ENCODE measurements at regions not wholly inside any gene's neighbourhood (a gene's known extent, or its start where the extent isn't known, plus 50 kb on each side); places are given as distances from the start of the nearest gene placed in this dataset.

DNA sequence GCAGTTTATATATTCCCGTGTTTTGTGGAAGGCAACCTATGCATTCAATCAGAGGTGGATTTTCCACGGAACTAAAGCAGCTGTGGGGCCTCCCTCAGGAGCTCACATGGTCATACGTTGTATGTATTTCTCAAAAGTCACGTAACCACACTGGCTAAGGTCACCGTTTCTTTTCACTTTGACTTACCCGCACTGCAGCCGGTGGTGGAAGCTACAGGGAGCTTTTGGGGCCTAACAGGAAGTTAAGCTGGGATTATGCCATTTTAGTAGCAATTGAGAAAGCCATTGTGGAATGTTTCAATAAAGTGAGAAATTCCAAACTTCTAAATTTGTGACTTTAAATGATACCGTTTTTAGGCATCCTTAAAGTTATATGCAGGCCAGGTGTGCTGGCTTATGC, 111.2 kb upstream of the KLF6 start:
- Histone ChIP-seq H3K36me3 (ENCODE audit: control insufficient read depth, insufficient read depth, low read length) (no peaks in the 10 kb centered on the region), H3K27me3 (ENCODE audit: control insufficient read depth, insufficient read depth, low read length) (no peaks in the 10 kb centered on the region), H3K27ac (ENCODE audit: low read depth, low read length) (no peak overlapping the region), H3K9me3 (ENCODE audit: control insufficient read depth, insufficient read depth, low read length) (no peaks in the 10 kb centered on the region), H3K4me1 (ENCODE audit: control insufficient read depth, insufficient read depth, low read length) (no peaks in the 10 kb centered on the region), H3K4me3 (ENCODE audit: low read depth, low read length) (no peak overlapping the region)
- WGBS (ENCODE audit: insufficient coverage): 89% methylated on average over 7 of the region's 8 CpGs
- no peak for DNase-seq (ENCODE audit: low read depth in 4 of 6, low spot score in 6 of 6)

DNA sequence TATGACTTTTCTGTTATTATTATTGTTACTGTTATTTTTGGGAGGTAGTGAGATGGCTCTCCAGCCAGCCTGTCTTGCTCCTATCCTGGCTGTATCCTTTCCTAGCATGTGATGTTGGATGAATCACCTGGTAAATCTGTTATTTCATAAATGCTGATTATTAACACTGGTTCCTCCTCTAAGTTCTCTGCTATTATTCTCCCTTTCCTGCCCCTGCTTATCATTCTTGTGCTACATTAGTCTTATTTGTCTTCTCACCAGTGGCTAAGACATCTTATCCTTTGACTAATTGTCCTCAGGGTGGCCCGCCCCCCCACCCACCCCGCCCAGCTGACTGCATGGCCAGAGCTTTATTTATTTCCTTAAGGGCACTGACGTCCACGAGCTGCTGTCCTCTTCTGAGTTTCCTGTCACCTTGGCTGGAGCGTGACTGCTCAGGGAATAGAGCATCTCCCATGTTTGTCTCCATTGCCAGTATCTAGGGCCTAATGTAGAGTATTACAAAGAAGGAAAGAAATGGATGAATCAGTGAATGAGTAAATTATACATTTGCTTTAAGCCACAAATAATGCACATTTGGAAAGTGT, 110.1 kb upstream of the KLF6 start:
- 42% methylated on average over 2 of the region's 5 CpGs for WGBS (ENCODE audit: insufficient coverage)
- Histone ChIP-seq H3K4me1 (ENCODE audit: control insufficient read depth, insufficient read depth, low read length) (no peaks in the 10 kb centered on the region), H3K9me3 (ENCODE audit: control insufficient read depth, insufficient read depth, low read length) (no peaks in the 10 kb centered on the region), H3K27ac (ENCODE audit: low read depth, low read length) (no peak overlapping the region), H3K36me3 (ENCODE audit: control insufficient read depth, insufficient read depth, low read length) (no peaks in the 10 kb centered on the region), H3K4me3 (ENCODE audit: low read depth, low read length) (no peak overlapping the region), H3K27me3 (ENCODE audit: control insufficient read depth, insufficient read depth, low read length) (no peaks in the 10 kb centered on the region)
- DNase-seq (ENCODE audit: low read depth in 4 of 6, low spot score in 6 of 6): no peak

DNA sequence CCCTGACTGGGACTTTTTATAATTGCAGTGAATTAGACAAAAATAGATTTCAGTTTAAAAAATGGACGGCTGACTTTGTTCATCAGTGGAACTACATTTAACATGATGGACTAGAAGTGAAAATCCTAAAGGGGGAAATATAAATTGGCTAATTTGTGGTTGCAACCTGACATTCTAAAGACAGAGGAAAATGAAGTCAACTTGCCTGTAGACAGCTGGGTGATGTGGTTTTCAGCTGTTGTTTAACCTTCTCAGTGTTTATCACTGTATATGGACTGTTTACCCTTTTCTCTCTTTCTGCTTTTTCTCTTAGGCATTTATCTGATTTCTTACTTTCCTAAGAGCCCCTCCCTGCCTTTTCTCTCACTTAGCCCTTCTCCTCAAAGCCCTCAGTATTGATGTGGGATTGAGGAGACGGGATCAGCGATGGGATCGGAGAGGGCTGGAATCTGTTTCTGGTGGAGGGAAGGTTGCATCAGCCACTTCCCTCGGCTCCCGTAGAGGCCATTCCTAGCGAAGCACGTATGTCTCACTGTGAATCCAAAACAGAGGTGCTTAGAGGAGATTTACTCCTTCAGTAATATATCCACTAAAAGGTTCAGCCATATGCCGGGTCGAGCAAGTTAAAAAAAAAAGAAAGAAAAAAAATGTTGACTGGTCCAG, 109.0 kb upstream of the KLF6 start:
- no peaks in the 10 kb centered on the region for H3K4me1 ChIP-seq (ENCODE audit: control insufficient read depth, insufficient read depth, low read length)
- 71% methylated on average over 1 of the region's 10 CpGs for WGBS (ENCODE audit: insufficient coverage)

DNA sequence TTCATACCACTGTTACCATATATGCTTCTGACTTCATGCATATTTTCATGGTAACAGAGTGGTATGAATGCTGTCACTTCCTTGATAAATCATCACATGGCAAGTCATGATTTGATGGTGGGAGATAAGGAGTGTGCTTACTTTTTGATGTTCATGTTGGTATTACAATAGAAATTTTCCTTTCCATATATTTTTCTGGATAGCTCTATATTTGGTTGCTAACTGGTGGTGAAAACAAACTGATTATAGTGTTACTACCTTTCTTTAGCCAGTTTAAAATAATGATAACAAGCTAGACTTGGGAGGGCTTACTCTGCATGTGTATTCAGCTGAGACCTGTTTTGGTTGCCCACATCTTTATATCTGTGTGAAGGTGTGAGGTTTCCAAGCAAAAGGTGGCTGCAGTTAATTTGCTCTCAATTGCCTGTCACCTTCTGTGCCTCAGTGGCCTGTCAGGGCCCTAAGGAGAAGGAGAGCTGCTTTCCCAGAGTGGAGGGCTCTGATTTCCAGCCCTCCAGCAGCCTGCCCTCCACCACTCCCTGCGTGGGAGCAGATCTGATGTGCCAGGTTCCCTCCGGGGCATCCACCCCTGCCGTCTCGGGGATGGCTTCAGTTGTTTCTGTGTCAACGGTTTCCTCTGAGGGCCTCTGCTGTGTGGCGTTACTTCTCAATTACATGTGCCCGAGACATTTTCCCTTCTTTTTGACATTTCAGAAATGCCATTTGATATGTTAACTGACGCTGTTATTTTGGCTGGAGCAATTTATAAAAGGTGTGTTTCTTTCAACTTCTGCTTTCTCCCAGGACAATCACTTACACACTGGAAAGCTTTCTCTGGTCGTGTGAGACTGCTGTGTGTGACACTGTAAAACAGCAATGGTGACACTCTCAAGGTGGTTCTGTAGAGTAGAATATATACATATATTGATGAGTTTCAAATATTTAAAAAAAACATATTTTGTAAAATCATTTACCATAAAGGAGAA, 107.7 kb upstream of the KLF6 start:
- no peak for DNase-seq (ENCODE audit: low read depth in 4 of 6, low spot score in 6 of 6)
- Histone ChIP-seq H3K9me3 (ENCODE audit: control insufficient read depth, insufficient read depth, low read length) (no peaks in the 10 kb centered on the region), H3K36me3 (ENCODE audit: control insufficient read depth, insufficient read depth, low read length) (no peaks in the 10 kb centered on the region), H3K4me3 (ENCODE audit: low read depth, low read length) (no peak overlapping the region), H3K27ac (ENCODE audit: low read depth, low read length) (no peak overlapping the region), H3K4me1 (ENCODE audit: control insufficient read depth, insufficient read depth, low read length) (no peaks in the 10 kb centered on the region), H3K27me3 (ENCODE audit: control insufficient read depth, insufficient read depth, low read length) (no peaks in the 10 kb centered on the region)
- 51% methylated on average over 4 of the region's 9 CpGs for WGBS (ENCODE audit: insufficient coverage)

More for the DNA sequence above, 109.0 kb upstream of the KLF6 start:
- no peak overlapping the region for H3K27ac ChIP-seq (ENCODE audit: low read depth, low read length)
- no peaks in the 10 kb centered on the region for H3K27me3 ChIP-seq (ENCODE audit: control insufficient read depth, insufficient read depth, low read length)
- DNase-seq (ENCODE audit: low read depth in 4 of 6, low spot score in 6 of 6): no peak
- no peaks in the 10 kb centered on the region for H3K36me3 ChIP-seq (ENCODE audit: control insufficient read depth, insufficient read depth, low read length)
- H3K4me3 ChIP-seq (ENCODE audit: low read depth, low read length): no peak overlapping the region
- no peaks in the 10 kb centered on the region for H3K9me3 ChIP-seq (ENCODE audit: control insufficient read depth, insufficient read depth, low read length)

DNA sequence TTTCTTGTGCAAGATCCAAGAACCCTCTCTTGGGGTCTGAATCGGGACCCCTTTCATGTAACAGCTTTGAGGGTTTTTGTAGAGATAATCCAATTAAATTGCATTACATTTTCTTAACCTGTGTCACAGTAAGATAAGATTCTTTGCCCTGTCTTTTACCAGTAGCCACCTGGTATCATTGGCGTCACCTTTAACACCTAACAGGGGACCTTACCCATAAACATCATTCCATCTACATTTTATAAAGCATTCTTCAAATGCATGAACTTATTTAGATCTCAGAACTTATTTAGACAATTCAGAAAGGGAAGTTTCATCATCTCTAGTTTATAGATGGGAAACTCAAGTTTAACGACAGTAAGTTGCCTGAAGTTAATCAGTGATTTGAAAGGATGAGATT, 106.4 kb upstream of the KLF6 start:
- H3K27me3 ChIP-seq (ENCODE audit: control insufficient read depth, insufficient read depth, low read length): no peaks in the 10 kb centered on the region
- no peaks in the 10 kb centered on the region for H3K36me3 ChIP-seq (ENCODE audit: control insufficient read depth, insufficient read depth, low read length)
- DNase-seq (ENCODE audit: low read depth in 4 of 6, low spot score in 6 of 6): no peak
- WGBS (ENCODE audit: insufficient coverage): no CpG with 5 or more reads among the region's 3 CpGs
- peaks cover under 1% of the 10 kb centered on the region for H3K4me1 ChIP-seq (ENCODE audit: control insufficient read depth, insufficient read depth, low read length)
- H3K9me3 ChIP-seq (ENCODE audit: control insufficient read depth, insufficient read depth, low read length): no peaks in the 10 kb centered on the region
- H3K4me3 ChIP-seq (ENCODE audit: low read depth, low read length): no peak overlapping the region
- no peak overlapping the region for H3K27ac ChIP-seq (ENCODE audit: low read depth, low read length)

DNA sequence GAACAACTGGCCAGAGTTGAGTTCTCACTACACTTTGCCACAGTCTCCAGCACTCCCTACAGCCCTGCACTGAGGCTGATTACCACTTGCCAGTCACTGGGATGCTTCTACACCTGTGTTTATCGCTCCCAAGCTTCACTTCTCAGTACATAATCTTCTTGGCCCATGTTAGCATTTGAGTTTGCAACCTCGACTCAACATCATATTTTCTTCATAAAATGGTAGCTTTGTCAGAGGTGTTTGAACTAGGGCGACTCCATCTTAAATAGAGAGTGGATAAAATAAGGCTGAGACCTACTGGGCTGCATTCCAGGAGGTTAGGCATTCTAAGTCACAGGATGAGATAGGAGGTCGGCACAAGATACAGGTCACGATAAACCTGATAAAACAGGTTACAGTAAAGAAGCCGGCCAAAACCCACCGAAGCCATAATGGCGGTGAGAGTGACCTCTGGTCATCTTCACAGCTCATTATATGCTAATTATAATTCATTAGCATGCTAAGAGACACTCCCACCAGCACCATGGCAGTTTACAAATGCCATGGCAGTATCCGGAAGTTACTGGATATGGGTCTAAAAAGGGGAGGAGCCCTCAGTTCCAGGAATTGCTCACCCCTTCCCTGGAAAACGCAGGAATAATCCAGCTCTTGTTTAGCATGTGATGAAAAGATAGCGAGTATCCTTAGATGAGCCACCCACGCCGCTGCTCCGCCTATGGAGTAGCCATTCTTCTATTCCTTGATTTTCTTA, 105.8 kb upstream of the KLF6 start:
- no peaks in the 10 kb centered on the region for H3K36me3 ChIP-seq (ENCODE audit: control insufficient read depth, insufficient read depth, low read length)
- WGBS (ENCODE audit: insufficient coverage): 93% methylated on average over 3 of the region's 14 CpGs
- H3K27me3 ChIP-seq (ENCODE audit: control insufficient read depth, insufficient read depth, low read length): no peaks in the 10 kb centered on the region
- no peaks in the 10 kb centered on the region for H3K9me3 ChIP-seq (ENCODE audit: control insufficient read depth, insufficient read depth, low read length)
- peaks cover 6% of the 10 kb centered on the region for H3K4me1 ChIP-seq (ENCODE audit: control insufficient read depth, insufficient read depth, low read length)
- H3K4me3 ChIP-seq (ENCODE audit: low read depth, low read length): no peak overlapping the region
- DNase-seq (ENCODE audit: low read depth in 4 of 6, low spot score in 6 of 6): no peak
- no peak overlapping the region for H3K27ac ChIP-seq (ENCODE audit: low read depth, low read length)

DNA sequence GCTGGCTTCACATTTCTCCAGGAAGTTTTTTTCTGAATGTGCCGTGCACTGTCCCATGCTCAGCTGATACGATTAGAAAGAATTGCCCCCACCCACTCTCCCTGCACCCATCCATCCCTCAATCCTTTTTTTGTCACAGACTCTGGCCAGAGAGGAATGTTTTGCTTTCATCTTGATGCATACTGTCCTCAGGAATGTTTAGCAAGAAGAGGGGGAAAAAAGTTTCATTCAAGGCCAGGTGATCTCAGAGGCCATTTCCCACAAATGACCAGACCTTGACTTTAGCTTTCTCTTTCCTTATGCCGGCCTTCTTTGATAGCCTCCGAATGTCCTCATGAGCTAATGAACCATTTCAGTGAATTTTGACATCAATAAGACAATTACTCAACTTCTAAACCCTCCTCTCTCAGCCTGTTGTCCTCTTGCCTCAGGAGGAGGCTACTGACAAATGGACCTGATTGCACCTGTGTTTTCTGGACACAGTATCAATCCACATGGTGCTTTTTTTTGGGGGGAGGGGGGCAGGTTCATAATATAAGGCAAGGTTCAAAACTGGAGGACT, 105.0 kb upstream of the KLF6 start:
- WGBS (ENCODE audit: insufficient coverage): 68% methylated on average over 4 of the region's 4 CpGs
- no peak for DNase-seq (ENCODE audit: low read depth in 4 of 6, low spot score in 6 of 6)
- Histone ChIP-seq H3K36me3 (ENCODE audit: control insufficient read depth, insufficient read depth, low read length) (no peaks in the 10 kb centered on the region), H3K9me3 (ENCODE audit: control insufficient read depth, insufficient read depth, low read length) (no peaks in the 10 kb centered on the region), H3K4me3 (ENCODE audit: low read depth, low read length) (no peak overlapping the region), H3K27ac (ENCODE audit: low read depth, low read length) (no peak overlapping the region), H3K27me3 (ENCODE audit: control insufficient read depth, insufficient read depth, low read length) (no peaks in the 10 kb centered on the region), H3K4me1 (ENCODE audit: control insufficient read depth, insufficient read depth, low read length) (peaks cover 6% of the 10 kb centered on the region)

DNA sequence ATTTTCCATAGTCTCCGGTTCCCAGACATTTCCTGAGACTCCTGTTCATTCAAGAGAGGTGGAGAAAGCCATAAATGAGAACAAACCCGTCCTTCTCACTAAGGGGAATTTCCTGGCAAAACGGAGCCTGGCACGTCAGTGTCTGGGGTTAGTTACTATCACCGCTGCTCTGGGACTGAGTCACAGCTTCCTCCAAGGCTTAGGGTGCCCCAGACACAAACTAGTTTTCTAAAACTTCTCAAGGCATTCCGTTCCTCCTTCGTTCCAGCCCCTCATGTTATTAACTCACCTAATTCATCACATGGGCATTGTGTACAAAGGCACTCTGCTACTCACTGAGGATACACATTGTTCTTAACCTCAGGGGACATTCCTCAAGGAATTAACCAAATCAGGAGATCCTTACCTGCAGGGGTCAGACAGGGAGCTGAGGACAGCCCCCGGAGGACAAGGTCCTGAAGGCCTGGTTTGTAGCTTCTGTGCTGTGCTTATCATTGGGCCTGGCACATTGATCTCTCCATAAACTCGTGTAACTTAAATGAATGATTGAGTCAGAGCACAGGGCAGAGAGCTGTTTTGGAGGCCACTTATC, 103.0 kb upstream of the KLF6 start:
- WGBS (ENCODE audit: insufficient coverage): 71% methylated on average over 7 of the region's 9 CpGs
- Histone ChIP-seq H3K36me3 (ENCODE audit: control insufficient read depth, insufficient read depth, low read length) (no peaks in the 10 kb centered on the region), H3K4me3 (ENCODE audit: low read depth, low read length) (no peak overlapping the region), H3K9me3 (ENCODE audit: control insufficient read depth, insufficient read depth, low read length) (no peaks in the 10 kb centered on the region), H3K27me3 (ENCODE audit: control insufficient read depth, insufficient read depth, low read length) (no peaks in the 10 kb centered on the region), H3K27ac (ENCODE audit: low read depth, low read length) (no peak overlapping the region), H3K4me1 (ENCODE audit: control insufficient read depth, insufficient read depth, low read length) (peaks cover 6% of the 10 kb centered on the region)
- no peak for DNase-seq (ENCODE audit: low read depth in 4 of 6, low spot score in 6 of 6)

DNA sequence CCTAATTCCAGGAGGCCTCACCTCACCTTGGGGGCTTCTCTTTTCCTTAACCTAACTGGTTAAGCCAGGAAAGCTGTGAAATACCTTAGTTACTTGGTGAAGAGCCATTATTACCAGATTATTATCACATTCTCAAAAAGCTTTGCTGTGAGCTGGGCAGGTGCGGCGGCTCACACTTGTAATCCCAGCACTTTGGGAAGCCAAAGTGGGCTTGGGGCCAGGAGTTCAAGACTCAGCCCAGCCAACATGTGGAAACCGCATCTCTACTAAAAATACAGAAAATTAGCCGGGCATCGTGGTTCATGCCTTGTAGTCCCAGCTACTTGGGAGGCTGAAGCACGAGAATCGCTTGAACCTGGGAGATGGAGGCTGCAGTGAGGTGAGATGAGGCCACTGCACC, 102.4 kb upstream of the KLF6 start:
- 100% methylated on average over 3 of the region's 7 CpGs for WGBS (ENCODE audit: insufficient coverage)
- H3K9me3 ChIP-seq (ENCODE audit: control insufficient read depth, insufficient read depth, low read length): no peaks in the 10 kb centered on the region
- no peaks in the 10 kb centered on the region for H3K27me3 ChIP-seq (ENCODE audit: control insufficient read depth, insufficient read depth, low read length)
- peak overlapping the region; percentile 73 for H3K27ac ChIP-seq (ENCODE audit: low read depth, low read length)
- no peak overlapping the region for H3K4me3 ChIP-seq (ENCODE audit: low read depth, low read length)
- no peak for DNase-seq (ENCODE audit: low read depth in 4 of 6, low spot score in 6 of 6)
- peaks cover 6% of the 10 kb centered on the region for H3K4me1 ChIP-seq (ENCODE audit: control insufficient read depth, insufficient read depth, low read length)
- H3K36me3 ChIP-seq (ENCODE audit: control insufficient read depth, insufficient read depth, low read length): no peaks in the 10 kb centered on the region
